Mucosa of descending colon (tissue), 3 donors: ENCODE measurements at regions not wholly inside any gene's neighbourhood (a gene's known extent, or its start where the extent isn't known, plus 50 kb on each side); places are given as distances from the start of the nearest gene placed in this dataset.

ENCODE experiments used
- ATAC-seq: fragments of 200-7000 bp; cut with Tn5 transposase; one replicate; pipeline ENCODE4 v1.9.1; 2020; ENCODE audit warnings: mild to moderate bottlenecking, moderate library complexity
- DNase-seq, 3 donors: peaks; one replicate each; pipeline ENCODE4 v3.0.0-alpha.2; 2020
- H3K36me3 ChIP-seq: fragments of 200-600 bp; one replicate; pipeline ENCODE4 v1.8.0; 2021; ENCODE audit warnings: low read depth, mild to moderate bottlenecking
- H3K4me1 ChIP-seq: fragments of 200-600 bp; one replicate; pipeline ENCODE4 v1.8.0; 2021; ENCODE audit warnings: low read depth, mild to moderate bottlenecking
- H3K4me3 ChIP-seq: fragments of 200-600 bp; one replicate; pipeline ENCODE4 v1.8.0; 2021; ENCODE audit warnings: mild to moderate bottlenecking
- H3K9me3 ChIP-seq: fragments of 200-600 bp; one replicate; pipeline ENCODE4 v1.8.0; 2021; ENCODE audit warnings: mild to moderate bottlenecking
- intact Hi-C, 2 donors: fragments of 100-400 bp; cut with DNase I in 1 of 2; cut with micrococcal nuclease in 1 of 2; formaldehyde crosslinking; loops; one replicate each; pipeline versions ENCODE4 v1.11.0 to v1.11.1; 2022; cut with DNase I, micrococcal nuclease
- TF ChIP-seq, protein P1 (sequence below): fragments of 200-600 bp; IDR thresholded peaks from one replicate; pipeline ENCODE4 v1.8.0; 2022; ENCODE audit warnings: antibody characterized with exemption, mild to moderate bottlenecking
- donor health status: DM: no; HTN: no; CAD: no; lungs with moderate emphysema.
- donor health status: DM: no; HTN: no; CAD: no.
- donor health status: DM: no; HTN: yes; CAD: no.

DNA sequence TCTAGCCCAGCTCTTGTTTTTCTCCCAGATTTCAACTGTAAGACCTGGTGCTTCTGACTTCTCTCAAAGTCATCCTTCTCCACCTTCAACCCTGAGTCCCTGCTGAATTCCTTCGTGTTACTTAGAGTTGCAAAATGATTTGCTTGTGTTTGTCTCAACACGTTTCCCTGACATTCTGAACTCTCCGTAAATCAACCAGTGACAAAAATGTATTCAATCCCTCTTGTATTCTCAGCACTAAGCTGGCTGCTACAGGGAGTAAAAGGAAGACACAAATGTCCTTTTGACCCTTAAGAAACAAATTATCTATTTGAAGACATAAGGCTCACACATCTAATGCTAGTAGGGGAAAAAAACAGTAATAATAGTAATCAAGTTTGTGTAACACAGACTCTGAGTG, 514.0 kb upstream of the TMPO start:
- ATAC-seq (no peak), DNase-seq (no peak)
- TF ChIP-seq, protein P1, sequence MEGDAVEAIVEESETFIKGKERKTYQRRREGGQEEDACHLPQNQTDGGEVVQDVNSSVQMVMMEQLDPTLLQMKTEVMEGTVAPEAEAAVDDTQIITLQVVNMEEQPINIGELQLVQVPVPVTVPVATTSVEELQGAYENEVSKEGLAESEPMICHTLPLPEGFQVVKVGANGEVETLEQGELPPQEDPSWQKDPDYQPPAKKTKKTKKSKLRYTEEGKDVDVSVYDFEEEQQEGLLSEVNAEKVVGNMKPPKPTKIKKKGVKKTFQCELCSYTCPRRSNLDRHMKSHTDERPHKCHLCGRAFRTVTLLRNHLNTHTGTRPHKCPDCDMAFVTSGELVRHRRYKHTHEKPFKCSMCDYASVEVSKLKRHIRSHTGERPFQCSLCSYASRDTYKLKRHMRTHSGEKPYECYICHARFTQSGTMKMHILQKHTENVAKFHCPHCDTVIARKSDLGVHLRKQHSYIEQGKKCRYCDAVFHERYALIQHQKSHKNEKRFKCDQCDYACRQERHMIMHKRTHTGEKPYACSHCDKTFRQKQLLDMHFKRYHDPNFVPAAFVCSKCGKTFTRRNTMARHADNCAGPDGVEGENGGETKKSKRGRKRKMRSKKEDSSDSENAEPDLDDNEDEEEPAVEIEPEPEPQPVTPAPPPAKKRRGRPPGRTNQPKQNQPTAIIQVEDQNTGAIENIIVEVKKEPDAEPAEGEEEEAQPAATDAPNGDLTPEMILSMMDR, result no peak
- Histone ChIP-seq H3K9me3 (no peaks in the 10 kb centered on the region), H3K36me3 (no peaks in the 10 kb centered on the region), H3K4me3 (no peak overlapping the region), H3K4me1 (no peaks in the 10 kb centered on the region)
- intact Hi-C loops, result no loop called here

GRCh38 chr12:98002887-98003493, 512.4 kb upstream of the TMPO start:
- intact Hi-C loops, result no loop called here
- no peaks in the 10 kb centered on the region for H3K9me3 ChIP-seq
- DNase-seq, result peak in 1 of 3 donors; percentile 28
- no peaks in the 10 kb centered on the region for H3K4me1 ChIP-seq
- TF ChIP-seq, protein P1, result no peak
- peak; percentile 26 for ATAC-seq
- H3K4me3 ChIP-seq, result no peak overlapping the region
- no peaks in the 10 kb centered on the region for H3K36me3 ChIP-seq

GRCh38 chr12:98007963-98008362, 507.4 kb upstream of the TMPO start:
- intact Hi-C loops, result no loop called here
- TF ChIP-seq, protein P1, result no peak
- H3K36me3 ChIP-seq, result no peaks in the 10 kb centered on the region
- no peak overlapping the region for H3K4me3 ChIP-seq
- H3K9me3 ChIP-seq, result no peaks in the 10 kb centered on the region
- ATAC-seq, result no peak
- DNase-seq, result no peak
- no peaks in the 10 kb centered on the region for H3K4me1 ChIP-seq

DNA sequence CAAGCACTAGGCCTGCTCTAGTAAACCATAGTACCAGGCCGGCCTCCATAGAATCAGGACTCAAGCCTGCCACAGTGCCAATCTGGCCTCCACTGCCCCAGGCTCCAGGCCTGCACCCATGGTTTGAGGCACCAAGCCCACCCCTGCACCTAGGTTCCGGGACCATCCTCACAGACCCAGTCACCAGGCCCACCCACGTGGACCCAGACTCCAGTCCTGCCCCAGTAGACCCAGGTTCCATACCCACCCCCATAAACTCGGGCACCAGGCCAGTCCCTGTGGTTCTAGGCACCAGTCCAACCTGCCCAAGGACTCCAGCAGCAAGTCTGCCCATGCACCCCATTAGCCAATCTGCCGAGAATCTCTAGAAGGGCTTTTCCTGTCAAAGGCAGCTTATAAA, 501.8 kb upstream of the TMPO start:
- no peaks in the 10 kb centered on the region for H3K9me3 ChIP-seq
- H3K4me3 ChIP-seq, result no peak overlapping the region
- no peaks in the 10 kb centered on the region for H3K36me3 ChIP-seq
- no peak for ATAC-seq
- peak in 1 of 3 donors; percentile 33 for DNase-seq
- no peaks in the 10 kb centered on the region for H3K4me1 ChIP-seq
- TF ChIP-seq, protein P1, result no peak
- intact Hi-C loops, result no loop called here

- Histone ChIP-seq H3K4me3 (no peak overlapping the region), H3K9me3 (no peaks in the 10 kb centered on the region), H3K4me1 (no peaks in the 10 kb centered on the region), H3K36me3 (no peaks in the 10 kb centered on the region)
- TF ChIP-seq, protein P1, result no peak
- ATAC-seq, result no peak
- intact Hi-C loops, result no loop called here
- DNase-seq, result no peak
Observed at GRCh38 chr12:98018836-98019235, 496.6 kb upstream of the TMPO start.

DNA sequence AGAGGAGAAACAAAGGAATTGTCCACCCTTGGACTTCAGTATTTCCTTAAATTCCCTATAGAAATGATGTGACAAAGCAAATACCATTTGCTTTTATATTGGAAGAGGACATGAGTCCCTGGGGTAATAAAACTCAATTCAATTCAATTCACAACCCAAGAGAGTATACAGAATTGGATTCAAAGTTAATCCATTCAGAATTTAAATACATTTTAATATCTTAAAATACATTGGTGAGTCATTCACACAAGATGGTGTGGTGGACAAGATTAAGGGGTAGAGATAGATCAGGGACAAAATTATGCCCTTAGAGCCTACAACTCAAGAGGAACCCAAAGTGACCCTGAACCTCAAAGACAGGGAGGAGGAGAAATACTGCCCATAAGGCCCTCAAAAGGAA, 495.0 kb upstream of the TMPO start:
- ATAC-seq, result no peak

More for the DNA sequence above, 495.0 kb upstream of the TMPO start:
- intact Hi-C loops, result no loop called here
- Histone ChIP-seq H3K4me3 (no peak overlapping the region), H3K4me1 (no peaks in the 10 kb centered on the region), H3K9me3 (no peaks in the 10 kb centered on the region), H3K36me3 (no peaks in the 10 kb centered on the region)
- no peak for DNase-seq
- TF ChIP-seq, protein P1, result no peak
